Activated CD8-positive, alpha-beta T cell treated with anti-CD3 and anti-CD28 coated beads for 36 hours (primary cell): ENCODE measurements at regions not wholly inside any gene's neighbourhood (a gene's known extent, or its start where the extent isn't known, plus 50 kb on each side); places are given as distances from the start of the nearest gene placed in this dataset.

Source experiments
- ATAC-seq: fragments of 200-7000 bp; cut with Tn5 transposase; one replicate; pipeline ENCODE4 v1.10.0; 2021; ENCODE audit warnings: mild to moderate bottlenecking, moderate library complexity
- CTCF ChIA-PET: fragments of 350-600 bp; sonication (Branson Sonifier 250); formaldehyde crosslinking; loops from one replicate; lab custom pipeline; 2021; ENCODE audit warnings: antibody characterized with exemption; lab: Charles Lee
- POLR2A ChIA-PET: fragments of 350-600 bp; sonication (Branson Sonifier 250); formaldehyde crosslinking; loops from one replicate; lab custom pipeline; 2021; ENCODE audit warnings: antibody characterized with exemption; lab: Charles Lee
- DNase-seq: peaks from one replicate; pipeline ENCODE4 v3.0.0-alpha.2; 2020
- H3K27ac Mint-ChIP-seq: one replicate; pipeline ENCODE4 v1.8.0; 2021; ENCODE audit warnings: mild to moderate bottlenecking, mixed read lengths
- H3K27me3 Mint-ChIP-seq: one replicate; pipeline ENCODE4 v1.8.0; 2021; ENCODE audit warnings: mixed read lengths
- H3K36me3 Mint-ChIP-seq: one replicate; pipeline ENCODE4 v1.8.0; 2021; ENCODE audit warnings: low read depth, mixed read lengths
- H3K4me1 Mint-ChIP-seq: one replicate; pipeline ENCODE4 v1.8.0; 2021; ENCODE audit warnings: low read depth, mixed read lengths
- H3K4me3 Mint-ChIP-seq: one replicate; pipeline ENCODE4 v1.8.0; 2021; ENCODE audit warnings: mild to moderate bottlenecking, moderate library complexity, mixed read lengths
- H3K9me3 Mint-ChIP-seq: one replicate; pipeline ENCODE4 v1.8.0; 2021; ENCODE audit warnings: mixed read lengths
- intact Hi-C: fragments of 100-400 bp; cut with micrococcal nuclease; formaldehyde crosslinking; loops from one replicate; pipeline ENCODE4 v1.10.0; 2022
- TF ChIP-seq, protein P1 (sequence below): fragments of 200-600 bp; IDR thresholded peaks from one replicate; pipeline ENCODE4 v1.8.0; 2022; ENCODE audit warnings: antibody characterized with exemption, mild to moderate bottlenecking

DNA sequence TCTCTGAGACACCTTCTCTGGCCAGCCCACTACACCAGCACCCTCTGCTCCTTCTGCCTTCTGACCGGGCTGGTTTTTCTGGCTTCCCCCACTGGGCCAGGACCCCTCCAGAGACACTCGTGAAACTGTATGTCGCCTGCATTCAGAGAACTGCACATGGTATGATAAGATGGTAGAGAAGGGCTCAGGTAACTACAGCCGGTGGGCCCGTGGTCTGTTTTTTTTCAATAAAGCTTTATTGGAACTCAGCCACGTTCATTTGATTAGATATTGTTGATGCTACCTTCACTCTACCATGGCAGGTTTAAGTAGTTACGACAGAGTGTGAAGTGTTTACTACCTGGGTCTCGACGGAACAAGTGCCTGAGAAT is 514.0 kb downstream of the TBC1D22A start:
- no peak overlapping the region for H3K4me3 Mint-ChIP-seq
- DNase-seq (no peak), ATAC-seq (no peak)
- TF ChIP-seq, protein P1, sequence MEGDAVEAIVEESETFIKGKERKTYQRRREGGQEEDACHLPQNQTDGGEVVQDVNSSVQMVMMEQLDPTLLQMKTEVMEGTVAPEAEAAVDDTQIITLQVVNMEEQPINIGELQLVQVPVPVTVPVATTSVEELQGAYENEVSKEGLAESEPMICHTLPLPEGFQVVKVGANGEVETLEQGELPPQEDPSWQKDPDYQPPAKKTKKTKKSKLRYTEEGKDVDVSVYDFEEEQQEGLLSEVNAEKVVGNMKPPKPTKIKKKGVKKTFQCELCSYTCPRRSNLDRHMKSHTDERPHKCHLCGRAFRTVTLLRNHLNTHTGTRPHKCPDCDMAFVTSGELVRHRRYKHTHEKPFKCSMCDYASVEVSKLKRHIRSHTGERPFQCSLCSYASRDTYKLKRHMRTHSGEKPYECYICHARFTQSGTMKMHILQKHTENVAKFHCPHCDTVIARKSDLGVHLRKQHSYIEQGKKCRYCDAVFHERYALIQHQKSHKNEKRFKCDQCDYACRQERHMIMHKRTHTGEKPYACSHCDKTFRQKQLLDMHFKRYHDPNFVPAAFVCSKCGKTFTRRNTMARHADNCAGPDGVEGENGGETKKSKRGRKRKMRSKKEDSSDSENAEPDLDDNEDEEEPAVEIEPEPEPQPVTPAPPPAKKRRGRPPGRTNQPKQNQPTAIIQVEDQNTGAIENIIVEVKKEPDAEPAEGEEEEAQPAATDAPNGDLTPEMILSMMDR: no peak
- no peak overlapping the region for H3K27ac Mint-ChIP-seq
- H3K27me3 Mint-ChIP-seq: peaks cover 3% of the 10 kb centered on the region
- no peaks in the 10 kb centered on the region for H3K36me3 Mint-ChIP-seq
- no peaks in the 10 kb centered on the region for H3K9me3 Mint-ChIP-seq
- H3K4me1 Mint-ChIP-seq: no peaks in the 10 kb centered on the region
- POLR2A ChIA-PET: no interaction called here
- intact Hi-C loops: no loop called here
- CTCF ChIA-PET: no interaction called here

DNA sequence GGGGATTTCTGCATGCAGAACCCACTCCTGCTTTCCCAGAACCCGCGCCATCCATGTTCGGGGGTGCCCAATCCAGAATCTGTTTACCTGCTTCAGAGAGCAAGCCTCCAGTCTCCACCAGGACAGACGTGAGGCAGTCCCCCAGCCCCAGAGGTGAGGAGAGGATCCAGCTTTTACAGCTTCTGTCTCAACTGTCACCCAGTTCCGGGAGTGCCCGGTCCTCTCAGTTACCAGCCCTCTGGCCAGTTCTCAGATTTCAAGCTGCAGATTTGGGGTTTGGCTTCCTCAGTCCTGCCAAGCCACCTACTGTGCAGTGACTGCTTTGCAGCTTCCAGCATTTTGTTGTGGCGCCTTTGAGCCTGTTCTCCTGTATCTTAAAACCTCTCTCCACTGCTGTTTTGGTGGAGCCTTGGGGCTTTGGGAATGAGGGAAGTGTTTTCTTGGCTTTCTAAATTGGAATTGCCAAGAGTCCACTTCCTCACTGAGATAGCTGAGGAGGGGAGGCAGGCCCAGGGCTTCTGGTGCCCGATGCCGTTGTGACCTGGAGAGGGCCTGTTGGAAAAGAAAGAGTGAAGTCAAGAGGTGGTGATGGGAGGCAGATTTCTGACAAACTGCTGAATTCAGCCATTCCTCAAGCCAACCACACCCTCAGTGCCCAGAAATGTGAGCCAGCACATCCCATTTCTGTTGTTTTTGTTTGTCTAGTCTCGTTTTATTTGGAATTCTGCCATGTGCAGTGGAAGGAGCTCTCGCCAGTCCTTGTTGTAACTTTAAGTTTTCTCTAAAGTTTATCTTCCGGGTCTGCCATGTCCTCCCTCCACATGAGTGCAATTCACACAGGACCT is 513.4 kb downstream of the TBC1D22A start:
- intact Hi-C loops: no loop called here
- POLR2A ChIA-PET: no interaction called here
- H3K4me1 Mint-ChIP-seq: no peaks in the 10 kb centered on the region
- H3K27ac Mint-ChIP-seq: no peak overlapping the region
- no peaks in the 10 kb centered on the region for H3K9me3 Mint-ChIP-seq
- CTCF ChIA-PET: interaction anchor here (0.7 kb wide), 1 partner anchor 28 kb away, joined by 3 read pairs; no protein-coding TSS in a partner anchor
- no peaks in the 10 kb centered on the region for H3K36me3 Mint-ChIP-seq
- ATAC-seq: no peak
- TF ChIP-seq, protein P1: no peak
- no peak overlapping the region for H3K4me3 Mint-ChIP-seq
- peaks cover 3% of the 10 kb centered on the region for H3K27me3 Mint-ChIP-seq
- DNase-seq: no peak

DNA sequence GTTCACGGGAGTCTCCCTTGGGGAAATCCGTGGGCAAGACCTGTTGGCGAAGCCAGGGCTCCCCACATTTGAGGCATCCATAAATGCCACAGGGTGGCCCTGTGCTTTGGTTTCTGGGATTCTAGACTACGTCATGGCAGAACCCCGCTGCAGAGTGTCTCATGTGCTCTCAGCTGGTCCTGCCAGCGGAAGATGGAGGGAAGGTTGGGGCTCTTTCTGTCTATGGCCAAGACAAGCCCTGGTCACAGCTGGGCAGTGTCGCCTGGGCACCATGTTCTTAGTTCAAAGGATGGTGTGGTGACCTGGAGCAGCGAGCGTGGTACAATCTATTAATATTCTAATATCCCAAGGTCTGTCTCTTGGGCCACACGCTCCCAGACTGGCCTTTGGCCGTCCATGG is 511.7 kb downstream of the TBC1D22A start:
- Mint-ChIP-seq H3K27me3 (peaks cover 3% of the 10 kb centered on the region), H3K27ac (no peak overlapping the region), H3K4me1 (no peaks in the 10 kb centered on the region), H3K9me3 (no peaks in the 10 kb centered on the region), H3K4me3 (no peak overlapping the region), H3K36me3 (no peaks in the 10 kb centered on the region)
- POLR2A ChIA-PET: no interaction called here
- intact Hi-C loops: no loop called here
- ATAC-seq (no peak), DNase-seq (no peak)
- TF ChIP-seq, protein P1: no peak
- CTCF ChIA-PET: no interaction called here

DNA sequence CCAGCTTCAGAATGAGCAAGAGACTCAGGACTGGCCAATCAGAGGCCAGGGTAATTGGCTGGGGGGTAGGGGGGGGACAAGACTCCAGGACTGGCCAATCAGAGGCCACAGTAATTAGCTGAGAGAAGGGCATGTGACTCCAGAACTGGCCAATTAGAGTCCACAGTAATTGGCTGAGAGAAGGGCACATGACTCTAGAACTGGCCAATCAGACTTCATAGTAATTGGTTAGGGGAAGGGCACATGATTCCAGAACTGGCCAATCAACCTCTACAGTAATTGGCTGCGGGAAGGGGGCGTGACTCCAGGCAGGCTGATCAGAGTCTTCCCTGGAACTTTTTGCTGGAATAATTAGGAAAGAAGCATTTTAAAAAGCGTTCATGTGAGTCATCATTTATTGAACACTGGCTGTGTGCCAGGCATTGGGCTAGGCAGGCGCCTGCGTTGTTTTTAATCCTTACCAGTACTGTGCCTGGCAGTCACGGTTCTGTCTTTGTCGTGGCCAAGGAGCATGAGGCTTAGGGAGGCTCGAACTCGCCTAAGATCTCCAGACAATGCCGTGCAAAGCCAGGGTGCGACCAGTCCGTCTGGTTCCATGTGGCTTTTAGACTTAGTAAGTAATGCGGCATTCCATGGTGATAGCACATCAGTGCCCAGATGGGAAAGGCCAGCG is 508.1 kb downstream of the TBC1D22A start:
- no peaks in the 10 kb centered on the region for H3K4me1 Mint-ChIP-seq
- H3K36me3 Mint-ChIP-seq: no peaks in the 10 kb centered on the region
- no peak for ATAC-seq
- TF ChIP-seq, protein P1: no peak
- H3K27me3 Mint-ChIP-seq: peaks cover 1% of the 10 kb centered on the region
- ChIA-PET POLR2A (interaction anchor here (1.1 kb wide), 1 partner anchor 33 kb away, joined by 3 read pairs; no protein-coding TSS in a partner anchor), CTCF (no interaction called here)
- intact Hi-C loops: no loop called here
- DNase-seq: no peak
- no peaks in the 10 kb centered on the region for H3K9me3 Mint-ChIP-seq
- no peak overlapping the region for H3K27ac Mint-ChIP-seq
- H3K4me3 Mint-ChIP-seq: no peak overlapping the region
